Testis (tissue), 2 donors: ENCODE measurements at regions not wholly inside any gene's neighbourhood (a gene's known extent, or its start where the extent isn't known, plus 50 kb on each side); places are given as distances from the start of the nearest gene placed in this dataset.

ENCODE experiments used
- CTCF ChIP-seq, 3 experiments: fragments of 450-650 bp in 2 of 3; fragments of 200-600 bp in 1 of 3; sonication (generic) in 1 of 3; IDR thresholded peaks; one replicate each; pipeline ENCODE4 v1.5.1; 2016 to 2019; ENCODE audit warnings: antibody characterized with exemption in 3 of 3, mild to moderate bottlenecking in 2 of 3, moderate library complexity in 1 of 3
- POLR2A ChIP-seq: fragments of 450-650 bp; IDR thresholded peaks from one replicate; pipeline ENCODE4 v1.6.1; 2017; ENCODE audit warnings: antibody characterized with exemption, mild to moderate bottlenecking, moderate library complexity

- TF ChIP-seq CTCF (IDR thresholded peaks at IDR 0.05) (no peak), POLR2A (no peak)
These were observed 920.1 kb upstream of the CNTN5 start for GRCh38 chr11:98100689-98101088.
